ENCODE measurements at regions not wholly inside any gene's neighbourhood (a gene's known extent, or its start where the extent isn't known, plus 50 kb on each side); places are given as distances from the start of the nearest gene placed in this dataset.

GRCh38 chr1:55800503-55800902, 585.3 kb upstream of the USP24 start:
- Histone ChIP-seq H3K18ac (ENCODE audit: insufficient read length, low read depth, low read length) (no peak overlapping the region), H2BK15ac (ENCODE audit: low read depth, low read length) (no peak overlapping the region), H3K23me2 (ENCODE audit: insufficient read length, low read depth, low read length, poor library complexity, severe bottlenecking) (no peaks in the 10 kb centered on the region), H2BK20ac (ENCODE audit: low read depth, low read length, poor library complexity, severe bottlenecking) (no peak overlapping the region), H2AFZ (ENCODE audit: low read length) (no peak overlapping the region), H3K9ac (ENCODE audit: extremely low read depth, insufficient read length, low read length) (no peak overlapping the region), H3T11ph (ENCODE audit: low read length) (no peak overlapping the region), H3K4me2 (ENCODE audit: insufficient read depth, insufficient read length, low read length) (no peak overlapping the region), H2AK5ac (ENCODE audit: insufficient read length, low read length) (no peak overlapping the region), H2BK5ac (ENCODE audit: insufficient read length, low read length) (no peak overlapping the region), H4K8ac (replicated peaks; ENCODE audit: insufficient read length, low read depth, low read length) (no peak overlapping the region), H3K27me3 (ENCODE audit: insufficient read depth, low read length) (no peaks in the 10 kb centered on the region), H3K14ac (ENCODE audit: insufficient read depth, low read length) (no peak overlapping the region), H3K56ac (ENCODE audit: insufficient read length, low read depth, low read length) (no peak overlapping the region), H2BK120ac (ENCODE audit: low read depth, low read length, poor library complexity, severe bottlenecking) (no peak overlapping the region), H3K23ac (ENCODE audit: insufficient read length, low read depth, low read length) (no peak overlapping the region), H4K20me1 (ENCODE audit: control insufficient read depth, insufficient read depth, insufficient read length) (no peaks in the 10 kb centered on the region), H2BK12ac (ENCODE audit: insufficient read length, low read depth, low read length) (no peak overlapping the region), H4K5ac (ENCODE audit: insufficient read length, low read depth, low read length) (no peak overlapping the region), H3K79me2 (ENCODE audit: insufficient read depth, low read length) (no peaks in the 10 kb centered on the region), H3K79me1 (ENCODE audit: insufficient read depth, low read depth, low read length, poor library complexity, severe bottlenecking) (no peaks in the 10 kb centered on the region), H3K4me1 (ENCODE audit: insufficient read depth, low read length) (no peaks in the 10 kb centered on the region), H3K9me3 (ENCODE audit: control insufficient read depth, low read depth, low read length) (no peaks in the 10 kb centered on the region), H3K27ac (ENCODE audit: insufficient read length, low read depth, low read length) (no peak overlapping the region), H3K4ac (ENCODE audit: low read depth, low read length) (no peak overlapping the region), H4K91ac (ENCODE audit: insufficient read length, low read depth, low read length) (no peak overlapping the region)
- Mint-ChIP-seq H3K4me3 (no peak overlapping the region), H3K27ac (no peak overlapping the region), H3K9me3 (peaks cover 2 to 4% of the 10 kb centered on the region in 2 experiments; a peak in 3 of 5 replicates), H3K36me3 (ENCODE audit: insufficient read depth in 1 of 3, low read depth in 3 of 3) (peaks cover 0 to 2% (median 0%) of the 10 kb centered on the region in 3 experiments; a peak in 2 of 7 replicates), H3K4me1 (no peaks in the 10 kb centered on the region), H3K27me3 (ENCODE audit: low read depth) (no peaks in the 10 kb centered on the region; the same call in 1 of the 2 replicates)
- no CpG with 5 or more reads among the region's 1 CpG for WGBS (ENCODE audit: extremely low coverage, insufficient read length, low lambda C conversion rate)
- DNase-seq, result no peak
- TF ChIP-seq CTCF (conservative IDR thresholded peaks at IDR 0.05), result no peak

Data from H9 (cell line).